ENCODE measurements at regions not wholly inside any gene's neighbourhood (a gene's known extent, or its start where the extent isn't known, plus 50 kb on each side); places are given as distances from the start of the nearest gene placed in this dataset.

DNA sequence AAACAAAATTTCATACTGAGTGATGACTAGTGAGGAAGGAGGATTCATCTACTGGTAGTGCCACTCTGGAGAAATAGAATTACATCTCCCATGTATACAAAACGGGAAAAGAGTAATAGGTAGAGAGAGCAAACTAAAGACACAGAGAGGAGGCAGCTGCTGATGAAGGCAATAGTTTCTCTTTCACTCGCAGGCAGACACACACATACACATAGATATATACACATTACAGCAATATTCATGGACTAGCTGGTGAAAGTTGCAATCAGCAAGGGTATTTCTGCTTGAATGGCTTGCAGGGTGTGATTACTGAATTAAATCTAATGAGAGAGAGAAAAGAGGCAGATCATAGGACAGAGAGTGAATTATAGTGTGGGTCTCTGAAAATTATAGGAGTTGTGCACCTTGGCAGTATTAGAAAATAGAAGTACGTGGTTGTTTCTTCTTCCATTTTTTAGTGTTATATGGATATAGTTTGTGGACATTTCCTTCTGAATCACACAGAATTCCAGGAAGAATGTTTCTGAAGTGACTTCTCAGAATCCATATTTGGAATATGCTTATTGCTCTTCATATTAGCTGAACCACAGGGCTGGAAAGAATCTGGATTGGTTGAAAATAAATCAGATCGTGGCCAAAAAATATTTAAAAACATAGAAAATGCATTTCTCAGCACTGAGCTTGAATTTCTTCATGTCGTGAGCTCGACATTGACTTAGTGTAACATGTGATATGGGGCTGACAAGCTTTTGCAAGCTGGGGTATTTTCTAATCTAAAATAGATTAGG, 991.2 kb downstream of the TUSC7 start:
- TF ChIP-seq CTCF (IDR thresholded peaks at IDR 0.05 in 8 of 11, conservative IDR thresholded peaks at IDR 0.05 in 3 of 11) (no peak), POLR2AphosphoS5 (IDR thresholded peaks at IDR 0.05) (no peak), POLR2A (IDR thresholded peaks at IDR 0.05) (no peak)

Measured in spleen (tissue), 7 donors.